ENCODE measurements at regions not wholly inside any gene's neighbourhood (a gene's known extent, or its start where the extent isn't known, plus 50 kb on each side); places are given as distances from the start of the nearest gene placed in this dataset.
"Not testable (repeated sequence)": the region's sequence is repeated elsewhere in the genome, so short reads cannot be mapped to it uniquely, and the experiment has no call there.

DNA sequence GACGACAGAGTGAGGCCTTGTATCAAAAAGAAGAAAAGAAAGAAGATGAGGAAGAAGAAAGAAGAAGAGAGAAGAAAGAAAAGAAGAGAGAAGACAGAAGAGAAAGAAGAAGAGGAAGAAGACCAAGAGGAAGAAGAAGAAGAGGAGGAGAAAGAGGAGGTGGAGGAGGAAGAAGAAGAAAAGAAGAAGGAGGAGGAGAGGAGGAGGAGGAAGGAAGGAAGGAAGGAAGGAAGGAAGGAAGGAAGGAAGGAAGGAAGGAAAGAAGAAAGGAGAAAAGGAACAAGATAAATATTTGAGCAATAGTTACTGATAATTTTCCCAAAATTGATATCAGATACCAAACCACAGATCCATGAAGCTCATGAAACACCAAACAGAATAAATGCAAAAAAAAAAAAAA lies 169.7 kb upstream of the TMEM45B start:
- ATAC-seq (no peak), FAIRE-seq (no peak), DNase-seq (ENCODE audit: low read depth in 1 of 2, low spot score in 1 of 2) (no peak)
- POLR2A ChIA-PET = no interaction called here
- Histone ChIP-seq H3K4me3 (no peak overlapping the region), H3K4me1 (peaks cover 19% of the 10 kb centered on the region; the same call in 2 of the 3 replicates), H3K4me2 (no peak overlapping the region), H3K27ac (no peak overlapping the region), H3K9me3 (no peaks in the 10 kb centered on the region)
- 20% methylated on average over 1 of the region's 1 CpG for WGBS (ENCODE audit: missing lambda C conversion rate)
- TF ChIP-seq EP300 (IDR thresholded peaks at IDR 0.05) = no peak
- no peak for TF ChIP-seq MAZ (IDR thresholded peaks at IDR 0.05; ENCODE audit: borderline replicate concordance, low read depth, low read length)
- TF ChIP-seq, protein P1, sequence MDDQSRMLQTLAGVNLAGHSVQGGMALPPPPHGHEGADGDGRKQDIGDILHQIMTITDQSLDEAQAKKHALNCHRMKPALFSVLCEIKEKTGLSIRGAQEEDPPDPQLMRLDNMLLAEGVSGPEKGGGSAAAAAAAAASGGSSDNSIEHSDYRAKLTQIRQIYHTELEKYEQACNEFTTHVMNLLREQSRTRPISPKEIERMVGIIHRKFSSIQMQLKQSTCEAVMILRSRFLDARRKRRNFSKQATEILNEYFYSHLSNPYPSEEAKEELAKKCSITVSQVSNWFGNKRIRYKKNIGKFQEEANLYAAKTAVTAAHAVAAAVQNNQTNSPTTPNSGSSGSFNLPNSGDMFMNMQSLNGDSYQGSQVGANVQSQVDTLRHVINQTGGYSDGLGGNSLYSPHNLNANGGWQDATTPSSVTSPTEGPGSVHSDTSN (IDR thresholded peaks at IDR 0.05) = no peak
- TF ChIP-seq CHD2 (IDR thresholded peaks at IDR 0.05; ENCODE audit: low read length, partially characterized antibody) = no peak
- TF ChIP-seq NFE2L2 (conservative IDR thresholded peaks at IDR 0.05; ENCODE audit: low read length) = no peak
- CTCF ChIA-PET = no interaction called here

- DNase-seq (ENCODE audit: low read depth in 1 of 2, low spot score in 1 of 2); H3K27ac ChIP-seq; FAIRE-seq; H3K9me3 ChIP-seq; H3K4me2 ChIP-seq; POLR2A ChIA-PET; CTCF ChIA-PET; ATAC-seq; H3K4me1 ChIP-seq; H3K4me3 ChIP-seq: not testable (repeated sequence)
- 59% methylated on average over 4 of the region's 4 CpGs for WGBS (ENCODE audit: missing lambda C conversion rate)
Observed at GRCh38 chr11:129650044-129650443, 165.6 kb upstream of the TMEM45B start.

DNA sequence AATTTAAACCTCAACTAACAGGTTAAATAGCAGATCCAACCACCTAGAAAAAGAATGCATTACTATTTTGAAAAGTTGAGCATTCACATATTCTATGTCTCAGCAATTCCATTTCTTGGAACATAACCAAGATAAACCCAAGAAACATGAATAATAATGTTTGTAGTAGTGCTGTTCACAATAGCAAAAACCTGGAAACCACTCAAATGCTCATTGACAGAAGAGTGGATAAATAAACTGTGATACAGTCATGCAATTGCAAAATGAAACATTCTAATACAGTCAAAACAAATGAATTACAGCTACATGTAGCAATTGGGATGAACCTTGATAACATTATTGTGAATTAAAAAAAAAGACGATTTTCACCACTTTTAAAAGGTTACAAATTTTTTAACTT lies 162.8 kb upstream of the TMEM45B start:
- H3K4me3 ChIP-seq = no peak overlapping the region
- CTCF ChIA-PET = no interaction called here
- no peak overlapping the region for H3K27ac ChIP-seq
- no peaks in the 10 kb centered on the region for H3K4me1 ChIP-seq
- POLR2A ChIA-PET = no interaction called here
- FAIRE-seq = no peak
- 0 out of 3 replicates have a peak, but pooled peaks cover 3% of the 10 kb centered on the region for H3K9me3 ChIP-seq
- TF ChIP-seq GATA3 (IDR thresholded peaks at IDR 0.05; ENCODE audit: borderline replicate concordance) (peak; percentile 39; the same call in 1 of the 2 replicates), HOXB13 (CRISPR knock-in tag; IDR thresholded peaks at IDR 0.05; ENCODE audit: low read depth) (no peak), CEBPB (IDR thresholded peaks at IDR 0.05) (peak in 1 of 2 experiments; percentile 61; a peak in 2 of 4 replicates)
- peak in 1 of 2 experiments; percentile 20 for DNase-seq (ENCODE audit: low read depth in 1 of 2, low spot score in 1 of 2)
- 2% methylated on average over 1 of the region's 1 CpG for WGBS (ENCODE audit: missing lambda C conversion rate)
- H3K4me2 ChIP-seq = no peak overlapping the region
- ATAC-seq = no peak; a peak in 1 of 6 replicates

DNA sequence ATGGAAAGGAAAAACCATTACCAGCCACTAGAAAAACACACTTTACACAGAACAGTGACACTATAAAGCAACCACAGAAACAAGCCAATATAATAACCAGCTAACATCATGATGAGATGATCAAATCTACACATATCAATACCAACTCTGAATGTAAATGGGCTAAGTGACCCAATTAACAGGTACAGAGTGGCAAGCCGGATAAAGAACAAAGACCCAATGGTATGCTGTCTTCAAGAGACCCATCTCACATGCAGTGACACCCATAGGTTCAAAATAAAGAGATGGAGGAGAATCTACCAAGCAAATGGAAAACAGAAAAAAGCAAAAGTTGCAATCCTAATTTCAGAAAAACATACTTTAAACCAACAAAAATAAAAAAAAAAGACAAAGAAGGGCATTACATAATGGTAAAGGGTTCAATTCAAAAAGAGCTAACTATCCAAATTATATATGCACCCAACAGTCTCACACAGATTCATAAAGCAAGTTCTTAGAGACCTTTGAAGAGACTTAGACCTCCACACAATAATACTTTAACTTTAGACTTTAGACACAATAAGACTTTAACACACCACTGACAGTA lies 160.3 kb upstream of the TMEM45B start:
- H3K9me3 ChIP-seq = 0 out of 3 replicates have a peak, but pooled peaks cover 3% of the 10 kb centered on the region
- CTCF ChIA-PET = no interaction called here
- WGBS (ENCODE audit: missing lambda C conversion rate) = 17% methylated on average over 1 of the region's 1 CpG
- no peaks in the 10 kb centered on the region for H3K4me1 ChIP-seq
- no peak for FAIRE-seq
- no peak overlapping the region for H3K4me3 ChIP-seq
- no peak for ATAC-seq
- DNase-seq (ENCODE audit: low read depth in 1 of 2, low spot score in 1 of 2) = no peak
- POLR2A ChIA-PET = no interaction called here
- no peak overlapping the region for H3K27ac ChIP-seq
- TF ChIP-seq SMC3 (IDR thresholded peaks at IDR 0.05) = no peak
- no peak for TF ChIP-seq MAZ (IDR thresholded peaks at IDR 0.05; ENCODE audit: borderline replicate concordance, low read depth, low read length)
- TF ChIP-seq ZFP36 (IDR thresholded peaks at IDR 0.05; ENCODE audit: borderline replicate concordance, partially characterized antibody) = no peak
- TF ChIP-seq FOSB (CRISPR knock-in tag; IDR thresholded peaks at IDR 0.05) = no peak
- TF ChIP-seq EP300 (IDR thresholded peaks at IDR 0.05) = no peak
- TF ChIP-seq CHD2 (IDR thresholded peaks at IDR 0.05; ENCODE audit: low read length, partially characterized antibody) = no peak
- no peak for TF ChIP-seq RARB (CRISPR knock-in tag; IDR thresholded peaks at IDR 0.05)
- TF ChIP-seq HEYL (CRISPR knock-in tag; IDR thresholded peaks at IDR 0.05) = no peak
- TF ChIP-seq FOXS1 (CRISPR knock-in tag; IDR thresholded peaks at IDR 0.05) = no peak
- TF ChIP-seq ATOH8 (CRISPR knock-in tag; IDR thresholded peaks at IDR 0.05; ENCODE audit: low read depth) = no peak
- no peak overlapping the region for H3K4me2 ChIP-seq

All from A549 (cell line).